Gastrocnemius medialis (tissue), 4 donors: ENCODE measurements at regions not wholly inside any gene's neighbourhood (a gene's known extent, or its start where the extent isn't known, plus 50 kb on each side); places are given as distances from the start of the nearest gene placed in this dataset.

Experiments used
- ATAC-seq, 2 donors: fragments of 150-250 bp; one replicate each; pipeline ENCODE4 v1.9.1; 2016
- DNase-seq, 2 donors: peaks; one replicate each; pipeline ENCODE4 v3.0.0-alpha.2; 2019
- H3K27ac ChIP-seq, 4 donors: fragments of 200-600 bp; sonication (generic); 1 replicate in 1 of 4; 2 replicates in 3 of 4; pipeline ENCODE4 v1.5.1; 2016 to 2018; ENCODE audit warnings: mild to moderate bottlenecking in 2 of 4, moderate library complexity in 1 of 4
- H3K27me3 ChIP-seq, 3 donors: fragments of 200-600 bp; sonication (generic) in 2 of 3; 1 replicate in 1 of 3; 2 replicates in 2 of 3; pipeline versions ENCODE4 v1.5.1 to v1.6.0; 2016 to 2019; ENCODE audit warnings: mild to moderate bottlenecking in 1 of 3, moderate library complexity in 1 of 3
- H3K36me3 ChIP-seq, 2 donors: fragments of 200-600 bp; sonication (generic) in 1 of 2; one replicate each; pipeline ENCODE4 v1.5.1; 2017 to 2018
- H3K4me1 ChIP-seq, 2 donors: fragments of 200-600 bp; sonication (generic) in 1 of 2; one replicate each; pipeline ENCODE4 v1.5.1; 2016 to 2017; ENCODE audit warnings: mild to moderate bottlenecking in 2 of 2
- H3K4me3 ChIP-seq, 4 donors: fragments of 200-600 bp; sonication (generic) in 3 of 4; 1 replicate in 1 of 4; 2 replicates in 3 of 4; pipeline ENCODE4 v1.5.1; 2016 to 2019; ENCODE audit warnings: mild to moderate bottlenecking in 2 of 4
- H3K9me3 ChIP-seq, 3 donors: fragments of 200-600 bp; sonication (generic) in 2 of 3; 1 replicate in 1 of 3; 2 replicates in 2 of 3; pipeline ENCODE4 v1.5.1; 2016 to 2019
- POLR2A ChIP-seq, 2 donors: fragments of 450-650 bp; IDR thresholded peaks; one replicate each; pipeline ENCODE4 v1.6.1; 2017; ENCODE audit warnings: antibody characterized with exemption in 2 of 2, mild to moderate bottlenecking in 2 of 2, moderate library complexity in 2 of 2
- in situ Hi-C, 4 donors: fragments of 200-750 bp; cut with MboI; loops; one replicate each; pipeline versions ENCODE4 v1.15.0 to v1.8.0; 2017; ENCODE audit warnings: low sequenced_read_pairs in 4 of 4
- intact Hi-C: fragments of 100-400 bp; cut with DNase I; formaldehyde crosslinking; loops from one replicate; pipeline ENCODE4 v1.15.1; 2023; ENCODE audit warnings: low total_unique reads
- TF ChIP-seq, protein P1 (sequence below), 5 experiments: fragments of 450-650 bp in 3 of 5; fragments of 200-600 bp in 2 of 5; sonication (generic) in 2 of 5; IDR thresholded peaks in 4 of 5; conservative IDR thresholded peaks in 1 of 5; 1 replicate in 4 of 5; 2 replicates in 1 of 5; pipeline ENCODE4 v1.5.1; 2016 to 2019; ENCODE audit warnings: antibody characterized with exemption in 5 of 5, mild to moderate bottlenecking in 3 of 5, moderate library complexity in 3 of 5

DNA sequence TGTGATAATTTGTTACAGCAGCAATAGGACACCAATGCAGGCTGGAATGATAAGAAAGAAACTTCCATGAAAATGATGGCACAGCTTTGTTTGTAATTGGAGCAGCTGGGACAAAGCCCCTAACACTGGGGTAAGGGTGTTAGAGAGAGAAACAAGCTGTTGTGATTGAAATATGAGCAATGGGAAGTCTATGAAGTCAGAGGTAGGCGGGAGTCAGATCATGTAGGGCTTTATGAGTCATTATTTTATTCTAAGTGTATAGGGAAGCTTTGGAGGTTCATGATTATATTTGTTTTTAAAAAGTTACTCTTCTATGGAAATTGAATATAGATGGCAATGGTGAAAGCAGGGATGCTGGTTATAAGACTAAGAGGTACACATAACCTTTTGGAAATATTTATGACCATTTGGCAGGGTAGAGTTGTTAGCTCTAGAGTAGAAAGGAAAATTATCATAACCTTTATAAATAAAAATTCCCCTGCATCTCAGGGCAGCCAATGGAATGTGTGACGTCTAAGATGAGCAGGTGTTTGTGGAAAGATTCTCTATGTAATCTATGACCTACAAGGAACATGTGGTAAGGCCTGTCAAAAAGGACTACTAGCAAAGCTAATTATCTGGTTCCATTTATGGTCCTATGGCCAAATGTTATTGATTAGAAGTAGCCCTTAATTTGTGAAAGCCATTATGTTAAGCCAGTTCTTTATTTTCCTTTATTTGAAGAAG is 85.6 kb downstream of the KCNJ2 start:
- no peak for TF ChIP-seq POLR2A (IDR thresholded peaks at IDR 0.05)
- TF ChIP-seq, protein P1, sequence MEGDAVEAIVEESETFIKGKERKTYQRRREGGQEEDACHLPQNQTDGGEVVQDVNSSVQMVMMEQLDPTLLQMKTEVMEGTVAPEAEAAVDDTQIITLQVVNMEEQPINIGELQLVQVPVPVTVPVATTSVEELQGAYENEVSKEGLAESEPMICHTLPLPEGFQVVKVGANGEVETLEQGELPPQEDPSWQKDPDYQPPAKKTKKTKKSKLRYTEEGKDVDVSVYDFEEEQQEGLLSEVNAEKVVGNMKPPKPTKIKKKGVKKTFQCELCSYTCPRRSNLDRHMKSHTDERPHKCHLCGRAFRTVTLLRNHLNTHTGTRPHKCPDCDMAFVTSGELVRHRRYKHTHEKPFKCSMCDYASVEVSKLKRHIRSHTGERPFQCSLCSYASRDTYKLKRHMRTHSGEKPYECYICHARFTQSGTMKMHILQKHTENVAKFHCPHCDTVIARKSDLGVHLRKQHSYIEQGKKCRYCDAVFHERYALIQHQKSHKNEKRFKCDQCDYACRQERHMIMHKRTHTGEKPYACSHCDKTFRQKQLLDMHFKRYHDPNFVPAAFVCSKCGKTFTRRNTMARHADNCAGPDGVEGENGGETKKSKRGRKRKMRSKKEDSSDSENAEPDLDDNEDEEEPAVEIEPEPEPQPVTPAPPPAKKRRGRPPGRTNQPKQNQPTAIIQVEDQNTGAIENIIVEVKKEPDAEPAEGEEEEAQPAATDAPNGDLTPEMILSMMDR (IDR thresholded peaks at IDR 0.05 in 4 of 5, conservative IDR thresholded peaks at IDR 0.05 in 1 of 5) = no peak
- H3K27me3 ChIP-seq = no peaks in the 10 kb centered on the region
- in situ Hi-C loops (no loop called here), intact Hi-C loops (no loop called here)
- no peaks in the 10 kb centered on the region for H3K9me3 ChIP-seq
- no peaks in the 10 kb centered on the region for H3K4me1 ChIP-seq
- H3K27ac ChIP-seq = no peak overlapping the region
- H3K4me3 ChIP-seq = no peak overlapping the region
- DNase-seq = no peak
- no peaks in the 10 kb centered on the region for H3K36me3 ChIP-seq
- ATAC-seq = no peak

DNA sequence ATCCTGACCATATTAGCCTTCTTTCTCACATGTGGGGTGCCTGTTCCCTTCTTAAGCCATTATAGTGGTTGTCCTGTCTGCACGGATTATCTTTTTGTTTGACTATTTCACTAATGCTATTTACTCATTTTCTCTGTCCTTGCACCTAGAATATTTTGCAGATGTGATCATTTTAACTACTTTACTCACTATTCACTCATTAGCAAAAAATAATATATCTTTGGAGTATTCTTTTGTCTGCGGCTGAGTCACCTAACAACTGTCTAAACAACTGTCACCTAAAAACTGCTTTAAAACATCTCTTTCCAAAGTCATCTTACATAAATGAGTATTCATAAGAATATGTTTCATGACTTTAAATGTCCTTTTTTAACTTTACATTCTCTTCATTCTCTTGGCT is 87.4 kb downstream of the KCNJ2 start:
- TF ChIP-seq, protein P1 (IDR thresholded peaks at IDR 0.05 in 4 of 5, conservative IDR thresholded peaks at IDR 0.05 in 1 of 5) = no peak
- no peak for TF ChIP-seq POLR2A (IDR thresholded peaks at IDR 0.05)
- Histone ChIP-seq H3K4me1 (no peaks in the 10 kb centered on the region), H3K36me3 (no peaks in the 10 kb centered on the region), H3K9me3 (no peaks in the 10 kb centered on the region), H3K27me3 (no peaks in the 10 kb centered on the region), H3K4me3 (no peak overlapping the region), H3K27ac (no peak overlapping the region)
- no peak for DNase-seq
- intact Hi-C loops = no loop called here
- no peak for ATAC-seq
- in situ Hi-C loops = no loop called here

DNA sequence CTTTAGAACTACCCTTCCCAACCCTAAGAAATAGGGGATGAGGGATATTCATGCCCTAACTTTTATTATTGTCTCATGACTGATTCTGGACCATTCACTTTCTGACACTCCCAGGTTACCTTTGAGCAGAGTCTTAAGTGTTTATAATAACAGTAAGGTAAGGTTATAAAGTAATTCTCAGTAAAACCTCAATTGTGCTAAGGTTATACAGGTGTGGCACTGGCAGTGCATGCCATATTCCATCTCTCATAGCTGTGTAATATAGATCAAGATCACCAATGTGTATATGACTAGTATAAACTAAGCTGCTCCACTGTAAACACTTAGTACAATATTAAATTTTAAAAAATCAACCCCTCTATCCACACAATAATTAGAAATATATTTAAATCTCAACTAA is 89.1 kb downstream of the KCNJ2 start:
- no peaks in the 10 kb centered on the region for H3K27me3 ChIP-seq
- no peaks in the 10 kb centered on the region for H3K4me1 ChIP-seq
- H3K36me3 ChIP-seq = no peaks in the 10 kb centered on the region
- no peaks in the 10 kb centered on the region for H3K9me3 ChIP-seq
- in situ Hi-C loops (no loop called here), intact Hi-C loops (no loop called here)
- TF ChIP-seq, protein P1 (IDR thresholded peaks at IDR 0.05 in 4 of 5, conservative IDR thresholded peaks at IDR 0.05 in 1 of 5) = no peak
- TF ChIP-seq POLR2A (IDR thresholded peaks at IDR 0.05) = no peak
- ATAC-seq (no peak), DNase-seq (no peak)
- H3K4me3 ChIP-seq = no peak overlapping the region
- no peak overlapping the region for H3K27ac ChIP-seq

DNA sequence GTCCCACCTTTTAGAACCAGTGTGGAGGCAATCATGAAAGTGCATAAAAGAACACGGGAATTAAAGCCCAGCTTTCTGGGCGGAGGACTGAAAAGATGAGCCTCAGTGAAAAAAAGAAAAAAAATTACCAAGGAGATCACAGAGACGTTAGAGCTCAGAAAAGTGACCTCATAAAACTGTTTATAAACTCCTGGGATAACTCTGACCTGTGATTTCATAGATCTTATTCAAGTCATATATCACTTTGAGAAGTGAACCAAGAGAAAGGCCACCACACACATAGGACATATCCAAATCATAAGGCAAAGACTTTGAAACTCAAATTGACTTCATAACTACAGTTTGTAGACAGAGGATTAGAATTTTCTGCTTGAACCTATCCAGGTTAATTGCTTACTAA is 90.1 kb downstream of the KCNJ2 start:
- Histone ChIP-seq H3K4me3 (no peak overlapping the region), H3K27me3 (no peaks in the 10 kb centered on the region), H3K27ac (no peak overlapping the region), H3K36me3 (no peaks in the 10 kb centered on the region), H3K9me3 (no peaks in the 10 kb centered on the region), H3K4me1 (no peaks in the 10 kb centered on the region)
- intact Hi-C loops = no loop called here
- TF ChIP-seq, protein P1 (IDR thresholded peaks at IDR 0.05 in 4 of 5, conservative IDR thresholded peaks at IDR 0.05 in 1 of 5) = no peak
- TF ChIP-seq POLR2A (IDR thresholded peaks at IDR 0.05) = no peak
- in situ Hi-C loops = no loop called here
- ATAC-seq (no peak), DNase-seq (no peak)

DNA sequence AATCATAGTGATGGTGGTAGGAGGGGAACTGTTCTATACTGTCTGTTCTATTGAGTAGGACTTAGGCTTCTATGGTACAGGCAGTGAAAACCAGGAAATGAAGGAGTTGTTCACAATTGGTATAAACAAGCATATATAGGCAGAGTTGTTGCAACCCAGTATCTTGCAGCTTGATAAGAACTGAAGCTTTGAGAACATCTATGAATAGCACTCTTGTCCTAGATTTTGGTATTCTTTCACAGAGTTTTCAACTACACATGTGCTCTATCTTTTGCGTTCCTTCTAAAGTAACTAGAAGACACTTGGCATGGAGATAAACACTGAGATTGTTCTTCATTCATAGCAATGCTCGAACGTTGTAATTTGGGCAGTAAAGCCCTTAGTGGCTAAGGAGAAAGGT is 91.8 kb downstream of the KCNJ2 start:
- Histone ChIP-seq H3K27me3 (no peaks in the 10 kb centered on the region), H3K9me3 (no peaks in the 10 kb centered on the region), H3K27ac (no peak overlapping the region), H3K4me1 (peaks cover 0 to 6% of the 10 kb centered on the region in 2 donors), H3K4me3 (no peak overlapping the region), H3K36me3 (no peaks in the 10 kb centered on the region)
- in situ Hi-C loops = no loop called here
- DNase-seq = no peak
- ATAC-seq = no peak
- no peak for TF ChIP-seq POLR2A (IDR thresholded peaks at IDR 0.05)
- TF ChIP-seq, protein P1 (IDR thresholded peaks at IDR 0.05 in 4 of 5, conservative IDR thresholded peaks at IDR 0.05 in 1 of 5) = no peak
- intact Hi-C loops = no loop called here
